Hepatocyte (in vitro differentiated cells): ENCODE measurements at regions not wholly inside any gene's neighbourhood (a gene's known extent, or its start where the extent isn't known, plus 50 kb on each side); places are given as distances from the start of the nearest gene placed in this dataset.

Experiments used
- EZH2 ChIP-seq: fragments of 200-600 bp; sonication (generic); IDR thresholded peaks from 2 replicates; pipeline ENCODE4 v1.6.1; 2016; ENCODE audit warnings: antibody characterized with exemption, mild to moderate bottlenecking, borderline replicate concordance
- EZH2phosphoT487 ChIP-seq: fragments of 200-600 bp; sonication (generic); IDR thresholded peaks from one replicate; pipeline ENCODE4 v1.6.1; 2018; ENCODE audit warnings: antibody characterized with exemption, mild to moderate bottlenecking, low read depth, moderate library complexity; ENCODE audit not compliant: unreplicated experiment, severe bottlenecking
- TF ChIP-seq, protein P1 (sequence below): fragments of 200-600 bp; sonication (generic); IDR thresholded peaks from 2 replicates; pipeline ENCODE4 v1.5.1; 2016; ENCODE audit warnings: antibody characterized with exemption, mild to moderate bottlenecking; ENCODE audit not compliant: poor library complexity

DNA sequence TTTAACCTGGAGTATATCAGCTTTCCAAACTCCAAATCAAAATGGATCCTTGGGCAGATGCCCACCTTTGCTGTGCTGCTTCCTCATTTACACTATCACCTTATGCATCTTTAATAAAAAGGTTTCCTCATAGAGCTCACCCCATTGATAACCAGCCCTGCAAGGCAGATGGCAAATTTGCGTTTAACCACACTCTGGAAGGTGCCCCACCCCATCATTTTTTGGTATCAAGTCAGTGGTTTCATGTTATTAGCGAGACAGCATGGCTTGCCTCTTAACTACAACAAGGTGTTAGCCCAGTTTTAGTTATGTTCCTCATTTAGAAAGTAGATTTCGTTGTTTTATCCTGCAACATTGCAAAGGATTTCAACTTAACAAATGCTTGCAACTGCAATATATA is 214.0 kb upstream of the WDFY3 start:
- TF ChIP-seq, protein P1, sequence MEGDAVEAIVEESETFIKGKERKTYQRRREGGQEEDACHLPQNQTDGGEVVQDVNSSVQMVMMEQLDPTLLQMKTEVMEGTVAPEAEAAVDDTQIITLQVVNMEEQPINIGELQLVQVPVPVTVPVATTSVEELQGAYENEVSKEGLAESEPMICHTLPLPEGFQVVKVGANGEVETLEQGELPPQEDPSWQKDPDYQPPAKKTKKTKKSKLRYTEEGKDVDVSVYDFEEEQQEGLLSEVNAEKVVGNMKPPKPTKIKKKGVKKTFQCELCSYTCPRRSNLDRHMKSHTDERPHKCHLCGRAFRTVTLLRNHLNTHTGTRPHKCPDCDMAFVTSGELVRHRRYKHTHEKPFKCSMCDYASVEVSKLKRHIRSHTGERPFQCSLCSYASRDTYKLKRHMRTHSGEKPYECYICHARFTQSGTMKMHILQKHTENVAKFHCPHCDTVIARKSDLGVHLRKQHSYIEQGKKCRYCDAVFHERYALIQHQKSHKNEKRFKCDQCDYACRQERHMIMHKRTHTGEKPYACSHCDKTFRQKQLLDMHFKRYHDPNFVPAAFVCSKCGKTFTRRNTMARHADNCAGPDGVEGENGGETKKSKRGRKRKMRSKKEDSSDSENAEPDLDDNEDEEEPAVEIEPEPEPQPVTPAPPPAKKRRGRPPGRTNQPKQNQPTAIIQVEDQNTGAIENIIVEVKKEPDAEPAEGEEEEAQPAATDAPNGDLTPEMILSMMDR = no peak
- no peak for TF ChIP-seq EZH2phosphoT487
- TF ChIP-seq EZH2 = no peak
